OCI-LY1 (cell line): ENCODE measurements at regions not wholly inside any gene's neighbourhood (a gene's known extent, or its start where the extent isn't known, plus 50 kb on each side); places are given as distances from the start of the nearest gene placed in this dataset.

ENCODE experiments used
- H2AFZ ChIP-seq: fragments of 200-600 bp; sonication (generic), shearing (Covaris generic); 2 replicates; pipeline ENCODE4 v1.6.0; 2014; ENCODE audit warnings: antibody characterized with exemption, mild to moderate bottlenecking, low read length
- H3F3A ChIP-seq: fragments of 200-600 bp; sonication (generic), shearing (Covaris generic); 2 replicates; pipeline ENCODE4 v1.6.0; 2014; ENCODE audit warnings: mild to moderate bottlenecking, antibody characterized with exemption, low read length, moderate library complexity; ENCODE audit not compliant: insufficient read depth
- H3K27ac ChIP-seq: fragments of 200-600 bp; sonication (generic); 2 replicates; pipeline ENCODE4 v1.5.1; 2014; ENCODE audit warnings: low read length, mixed run types, mild to moderate bottlenecking, low read depth; ENCODE audit not compliant: poor library complexity, severe bottlenecking
- H3K27me3 ChIP-seq: fragments of 200-600 bp; sonication (generic); 2 replicates; pipeline ENCODE4 v1.6.0; 2014; ENCODE audit warnings: antibody characterized with exemption, mild to moderate bottlenecking, low read length, moderate library complexity; ENCODE audit not compliant: insufficient read depth
- H3K36me3 ChIP-seq: fragments of 200-600 bp; sonication (generic); 2 replicates; pipeline ENCODE4 v1.6.1; 2014; ENCODE audit warnings: mild to moderate bottlenecking, antibody characterized with exemption, low read length, moderate library complexity, mixed read lengths; ENCODE audit not compliant: insufficient read depth
- H3K4me1 ChIP-seq: fragments of 200-600 bp; sonication (generic); 2 replicates; pipeline ENCODE4 v1.5.1; 2014; ENCODE audit warnings: mild to moderate bottlenecking, low read length, moderate library complexity; ENCODE audit not compliant: insufficient read depth, severe bottlenecking
- H3K4me2 ChIP-seq: fragments of 200-600 bp; sonication (generic), shearing (Covaris generic); 2 replicates; pipeline ENCODE4 v1.6.1; 2014; ENCODE audit warnings: low read length
- H3K4me3 ChIP-seq: fragments of 200-600 bp; sonication (generic); 2 replicates; pipeline ENCODE4 v1.5.1; 2014; ENCODE audit warnings: low read length, low read depth, mild to moderate bottlenecking, mixed read lengths; ENCODE audit not compliant: poor library complexity, severe bottlenecking
- H3K79me2 ChIP-seq: fragments of 200-600 bp; shearing (Covaris generic); 2 replicates; pipeline ENCODE4 v1.6.1; 2016; ENCODE audit warnings: mixed run types, low read length, mixed read lengths; ENCODE audit not compliant: insufficient read depth
- H3K9ac ChIP-seq: fragments of 200-600 bp; sonication (generic), shearing (Covaris generic); 2 replicates; pipeline ENCODE4 v1.6.1; 2014; ENCODE audit warnings: mild to moderate bottlenecking, low read length, mixed read lengths
- H3K9me2 ChIP-seq: fragments of 200-600 bp; sonication (generic), shearing (Covaris generic); 2 replicates; pipeline ENCODE4 v1.6.1; 2014; ENCODE audit warnings: low read depth, mild to moderate bottlenecking, low read length, mixed read lengths
- H3K9me3 ChIP-seq: fragments of 200-600 bp; shearing (Covaris generic); 2 replicates; pipeline ENCODE4 v1.6.1; 2014; ENCODE audit warnings: low read length, mixed read lengths
- H4K20me1 ChIP-seq: fragments of 200-600 bp; sonication (generic), shearing (Covaris generic); 2 replicates; pipeline ENCODE4 v1.6.0; 2016; ENCODE audit warnings: mild to moderate bottlenecking, low read length; ENCODE audit not compliant: insufficient read depth
- CTCF ChIP-seq: fragments of 200-600 bp; sonication (generic), shearing (Covaris generic); IDR thresholded peaks from 2 replicates; pipeline ENCODE4 v1.5.1; 2017; ENCODE audit warnings: mild to moderate bottlenecking, antibody characterized with exemption, low read length, moderate library complexity, mixed read lengths
- EZH2 ChIP-seq: fragments of 200-600 bp; sonication (generic), shearing (Covaris generic); IDR thresholded peaks from 2 replicates; pipeline ENCODE4 v1.8.0; 2017; ENCODE audit warnings: borderline replicate concordance, mixed run types, mild to moderate bottlenecking, antibody characterized with exemption, low read length, moderate library complexity, mixed read lengths

DNA sequence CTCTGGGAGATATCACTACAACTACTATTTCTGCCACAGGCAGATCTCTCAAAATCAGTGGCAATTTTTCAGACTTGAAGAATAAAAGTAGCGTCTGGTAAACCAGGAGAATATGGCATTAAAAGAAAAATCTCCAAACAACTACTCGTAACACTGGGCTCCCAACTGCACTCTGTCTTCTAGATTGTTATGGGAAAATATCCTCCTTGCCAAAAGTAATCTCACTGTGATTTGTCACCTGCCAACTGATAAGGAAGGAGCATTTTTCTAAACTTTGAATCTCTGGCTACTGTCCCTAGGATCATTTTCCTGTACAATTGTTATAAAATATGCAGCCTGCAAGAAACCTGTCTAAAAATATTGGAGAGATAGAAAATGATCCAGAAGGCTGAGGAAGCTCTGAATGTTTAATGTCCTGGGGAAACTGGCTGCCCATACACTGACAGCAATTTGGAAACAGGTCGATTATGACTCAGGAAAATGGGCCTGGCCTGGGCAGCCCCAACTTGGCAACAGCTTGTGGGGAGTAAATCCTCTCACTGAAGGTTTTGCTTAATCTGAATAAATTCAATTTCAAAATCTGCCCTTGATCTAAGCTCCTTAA is 90.5 kb upstream of the DBX1 start:
- Histone ChIP-seq H3K79me2 (no peaks in the 10 kb centered on the region), H3K27me3 (no peaks in the 10 kb centered on the region), H3K4me3 (no peak overlapping the region), H2AFZ (no peak overlapping the region), H3K9ac (no peak overlapping the region), H3K4me2 (no peak overlapping the region), H3K9me2 (no peaks in the 10 kb centered on the region), H3F3A (no peaks in the 10 kb centered on the region), H3K9me3 (no peaks in the 10 kb centered on the region), H4K20me1 (no peaks in the 10 kb centered on the region), H3K4me1 (no peaks in the 10 kb centered on the region), H3K27ac (no peak overlapping the region), H3K36me3 (no peaks in the 10 kb centered on the region)
- TF ChIP-seq EZH2, result no peak
- TF ChIP-seq CTCF, result no peak

DNA sequence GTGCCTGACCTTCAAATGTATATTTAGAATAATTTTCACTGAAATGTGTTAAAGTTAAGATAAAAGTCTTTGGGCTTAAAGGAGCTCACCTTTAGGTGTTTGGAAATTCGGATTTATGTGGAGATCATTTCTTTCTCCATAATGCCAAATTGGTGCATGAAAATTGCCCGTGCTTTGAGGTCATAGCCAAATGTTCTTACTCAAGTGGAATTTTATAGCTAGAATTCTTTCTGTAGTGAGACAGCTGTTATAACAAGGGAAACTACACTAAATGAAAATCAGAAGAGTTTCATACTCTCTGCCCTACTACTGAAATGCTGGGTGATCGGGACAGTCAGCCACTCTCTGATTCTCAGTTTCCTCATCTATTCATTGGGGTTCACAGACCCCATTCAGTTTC is 89.5 kb upstream of the DBX1 start:
- Histone ChIP-seq H3K27me3 (no peaks in the 10 kb centered on the region), H3K4me1 (no peaks in the 10 kb centered on the region), H3K9me2 (no peaks in the 10 kb centered on the region), H3K9me3 (no peaks in the 10 kb centered on the region), H3F3A (no peaks in the 10 kb centered on the region), H2AFZ (no peak overlapping the region), H3K9ac (no peak overlapping the region), H4K20me1 (no peaks in the 10 kb centered on the region), H3K4me2 (no peak overlapping the region), H3K36me3 (no peaks in the 10 kb centered on the region), H3K27ac (no peak overlapping the region), H3K4me3 (no peak overlapping the region), H3K79me2 (no peaks in the 10 kb centered on the region)
- TF ChIP-seq EZH2 (no peak), CTCF (no peak)

DNA sequence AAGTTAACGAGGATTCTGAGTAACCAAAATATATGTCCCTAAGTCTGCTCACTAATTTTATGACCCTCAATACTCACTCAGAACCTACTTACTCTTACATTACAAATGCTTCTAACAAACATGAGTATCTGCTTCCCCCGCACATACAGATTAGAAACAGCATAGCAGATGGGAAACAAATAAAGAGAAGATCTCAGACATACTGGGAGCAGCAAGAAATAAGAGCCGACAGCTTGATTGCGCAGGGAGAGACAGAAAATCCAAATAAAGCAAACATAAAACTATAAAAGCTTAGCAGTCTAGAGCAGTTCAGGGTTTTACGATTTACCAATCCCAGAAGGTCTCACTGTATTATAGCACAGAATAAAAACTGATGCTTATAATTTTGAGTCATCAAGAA is 89.1 kb upstream of the DBX1 start:
- Histone ChIP-seq H3K79me2 (no peaks in the 10 kb centered on the region), H3K27me3 (no peaks in the 10 kb centered on the region), H3K9me3 (no peaks in the 10 kb centered on the region), H3K4me1 (no peaks in the 10 kb centered on the region), H3K9ac (no peak overlapping the region), H3K9me2 (no peaks in the 10 kb centered on the region), H4K20me1 (no peaks in the 10 kb centered on the region), H3K36me3 (no peaks in the 10 kb centered on the region), H3K27ac (no peak overlapping the region), H2AFZ (no peak overlapping the region), H3K4me3 (no peak overlapping the region), H3K4me2 (no peak overlapping the region), H3F3A (no peaks in the 10 kb centered on the region)
- TF ChIP-seq CTCF (no peak), EZH2 (no peak)
